ENCODE measurements at regions not wholly inside any gene's neighbourhood (a gene's known extent, or its start where the extent isn't known, plus 50 kb on each side); places are given as distances from the start of the nearest gene placed in this dataset.

GRCh38 chr12:76698316-76698715 lies 65.6 kb upstream of the ZDHHC17 start:
- TF ChIP-seq POLR2A (IDR thresholded peaks at IDR 0.05; ENCODE audit: control extremely low read depth in 1 of 2, low read depth in 2 of 2, low read length in 2 of 2) (no peak), POLR2AphosphoS5 (IDR thresholded peaks at IDR 0.05; ENCODE audit: low read depth, low read length) (no peak), RFX5 (IDR thresholded peaks at IDR 0.05; ENCODE audit: borderline replicate concordance, low read depth, low read length) (no peak), SP1 (IDR thresholded peaks at IDR 0.05; ENCODE audit: low read depth, low read length) (no peak), GABPA (IDR thresholded peaks at IDR 0.05; ENCODE audit: borderline replicate concordance, insufficient read depth, low read length) (no peak), EP300 (IDR thresholded peaks at IDR 0.05; ENCODE audit: borderline replicate concordance in 1 of 2, low read depth in 2 of 2, low read length in 2 of 2) (no peak), TAF1 (IDR thresholded peaks at IDR 0.05; ENCODE audit: low read depth, low read length) (no peak), CTCF (IDR thresholded peaks at IDR 0.05; ENCODE audit: control extremely low read depth in 1 of 3, insufficient read depth in 1 of 3, low read depth in 1 of 3, low read length in 3 of 3) (no peak), CBX5 (IDR thresholded peaks at IDR 0.05; ENCODE audit: low read depth, low read length) (no peak), EZH2 (IDR thresholded peaks at IDR 0.05; ENCODE audit: low read depth, low read length, severe bottlenecking) (no peak), ZNF274 (IDR thresholded peaks at IDR 0.05; ENCODE audit: borderline replicate concordance, extremely low read depth, low read length) (no peak), SRF (IDR thresholded peaks at IDR 0.05; ENCODE audit: low read depth, low read length) (no peak), HDAC2 (IDR thresholded peaks at IDR 0.05; ENCODE audit: borderline replicate concordance in 1 of 2, low read depth in 2 of 2, low read length in 2 of 2) (no peak)
- TF ChIP-seq, protein P1, sequence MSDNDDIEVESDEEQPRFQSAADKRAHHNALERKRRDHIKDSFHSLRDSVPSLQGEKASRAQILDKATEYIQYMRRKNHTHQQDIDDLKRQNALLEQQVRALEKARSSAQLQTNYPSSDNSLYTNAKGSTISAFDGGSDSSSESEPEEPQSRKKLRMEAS (IDR thresholded peaks at IDR 0.05) = no peak

All from H1 (cell line).